LNCAP (cell line): ENCODE measurements at regions not wholly inside any gene's neighbourhood (a gene's known extent, or its start where the extent isn't known, plus 50 kb on each side); places are given as distances from the start of the nearest gene placed in this dataset.

Source experiments
- TF ChIP-seq, protein P1 (sequence below): fragments of 450-650 bp; IDR thresholded peaks from 2 replicates; pipeline ENCODE4 v1.5.1; 2017; ENCODE audit warnings: mild to moderate bottlenecking

- TF ChIP-seq, protein P1, sequence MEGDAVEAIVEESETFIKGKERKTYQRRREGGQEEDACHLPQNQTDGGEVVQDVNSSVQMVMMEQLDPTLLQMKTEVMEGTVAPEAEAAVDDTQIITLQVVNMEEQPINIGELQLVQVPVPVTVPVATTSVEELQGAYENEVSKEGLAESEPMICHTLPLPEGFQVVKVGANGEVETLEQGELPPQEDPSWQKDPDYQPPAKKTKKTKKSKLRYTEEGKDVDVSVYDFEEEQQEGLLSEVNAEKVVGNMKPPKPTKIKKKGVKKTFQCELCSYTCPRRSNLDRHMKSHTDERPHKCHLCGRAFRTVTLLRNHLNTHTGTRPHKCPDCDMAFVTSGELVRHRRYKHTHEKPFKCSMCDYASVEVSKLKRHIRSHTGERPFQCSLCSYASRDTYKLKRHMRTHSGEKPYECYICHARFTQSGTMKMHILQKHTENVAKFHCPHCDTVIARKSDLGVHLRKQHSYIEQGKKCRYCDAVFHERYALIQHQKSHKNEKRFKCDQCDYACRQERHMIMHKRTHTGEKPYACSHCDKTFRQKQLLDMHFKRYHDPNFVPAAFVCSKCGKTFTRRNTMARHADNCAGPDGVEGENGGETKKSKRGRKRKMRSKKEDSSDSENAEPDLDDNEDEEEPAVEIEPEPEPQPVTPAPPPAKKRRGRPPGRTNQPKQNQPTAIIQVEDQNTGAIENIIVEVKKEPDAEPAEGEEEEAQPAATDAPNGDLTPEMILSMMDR: no peak
These were observed 207.3 kb downstream of the NRIP1 start for GRCh38 chr21:14857529-14857928.

DNA sequence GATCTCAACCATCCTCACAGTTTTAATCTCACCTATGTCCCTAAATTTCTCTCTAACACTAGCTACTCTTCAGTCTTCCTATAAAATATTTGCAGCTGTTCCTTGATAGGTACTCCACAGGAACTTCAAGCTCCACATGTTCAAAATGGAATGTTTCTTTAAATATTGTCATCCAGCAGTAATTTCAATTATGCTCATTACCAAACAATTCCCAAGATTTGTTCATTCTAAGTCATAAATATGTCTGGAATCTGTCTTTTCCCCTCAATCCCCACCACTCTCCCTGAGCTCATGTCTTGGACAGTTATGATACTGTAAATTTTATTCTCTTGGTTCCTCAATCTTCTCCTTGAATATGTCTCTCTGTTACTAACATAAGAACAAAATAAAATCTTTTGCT is 214.4 kb downstream of the NRIP1 start:
- TF ChIP-seq, protein P1: no peak

GRCh38 chr21:14846621-14847020 is 218.2 kb downstream of the NRIP1 start:
- TF ChIP-seq, protein P1: no peak

GRCh38 chr21:14844001-14844400 is 220.8 kb downstream of the NRIP1 start:
- TF ChIP-seq, protein P1: no peak

DNA sequence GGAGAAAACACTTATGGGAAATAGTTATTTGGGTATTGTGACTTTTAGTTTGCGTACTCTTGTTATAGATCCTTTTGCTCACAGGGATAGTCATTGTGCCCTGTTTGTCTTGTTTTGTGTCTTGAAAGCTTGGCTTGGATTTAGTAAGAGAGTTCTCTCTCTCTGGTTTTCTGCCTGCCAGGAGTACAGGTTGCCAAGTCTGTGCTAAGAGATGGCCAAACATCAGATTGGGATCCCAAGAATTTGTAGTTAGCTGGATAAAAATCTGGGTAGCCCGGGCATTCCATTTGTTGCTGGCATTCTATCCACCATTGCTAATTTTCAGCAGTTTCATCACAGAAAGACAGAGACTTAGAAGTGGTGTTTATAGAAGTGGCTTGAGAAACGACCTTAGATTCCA is 222.2 kb downstream of the NRIP1 start:
- TF ChIP-seq, protein P1: no peak

- TF ChIP-seq, protein P1: no peak
These were observed 223.0 kb downstream of the NRIP1 start for GRCh38 chr21:14841511-14842472.

DNA sequence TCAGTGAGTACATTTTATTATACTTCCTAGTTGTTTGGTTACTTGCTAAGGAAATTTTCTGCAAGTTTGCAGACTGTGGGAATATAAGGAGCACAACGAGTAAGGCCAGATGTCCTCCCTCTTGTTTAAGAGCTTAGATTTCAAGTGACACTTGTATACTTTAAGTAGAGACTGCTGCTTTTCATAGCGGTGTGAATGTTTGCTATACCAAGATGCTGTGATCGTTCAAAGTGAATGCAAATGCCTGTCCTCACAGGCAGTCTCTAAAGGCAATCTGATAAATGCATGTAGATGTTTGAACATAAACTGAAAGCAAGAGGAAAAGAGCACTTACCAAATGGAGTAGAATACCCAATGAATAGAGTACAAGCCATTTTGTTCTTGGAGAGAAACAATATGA is 226.4 kb downstream of the NRIP1 start:
- TF ChIP-seq, protein P1: no peak
